AG09319 (cell line): ENCODE measurements at regions not wholly inside any gene's neighbourhood (a gene's known extent, or its start where the extent isn't known, plus 50 kb on each side); places are given as distances from the start of the nearest gene placed in this dataset.
"Not testable (repeated sequence)": the region's sequence is repeated elsewhere in the genome, so short reads cannot be mapped to it uniquely, and the experiment has no call there.

Experiments
- DNase-seq: peaks from one replicate; pipeline ENCODE4 v3.0.0-alpha.2; 2010; ENCODE audit warnings: low read depth; ENCODE audit errors: extremely low read depth
- CTCF ChIP-seq: IDR thresholded peaks from 2 replicates; pipeline ENCODE4 v1.5.1; 2011; ENCODE audit warnings: low read depth, mild to moderate bottlenecking, inconsistent platforms, low read length, moderate library complexity

GRCh38 chr5:122612901-122613300 lies 162.0 kb upstream of the SNX2 start:
- no peak for DNase-seq
- no peak for TF ChIP-seq CTCF

GRCh38 chr5:122615146-122615545 lies 159.7 kb upstream of the SNX2 start:
- no peak for DNase-seq
- no peak for TF ChIP-seq CTCF

GRCh38 chr5:122615832-122616231 lies 159.0 kb upstream of the SNX2 start:
- no peak for DNase-seq
- TF ChIP-seq CTCF, result no peak

GRCh38 chr5:122618046-122618445 lies 156.8 kb upstream of the SNX2 start:
- DNase-seq, result not testable (repeated sequence)

- DNase-seq, result not testable (repeated sequence)
Observed at GRCh38 chr5:122620768-122621167, 154.1 kb upstream of the SNX2 start.

- not testable (repeated sequence) for DNase-seq
Observed at GRCh38 chr5:122628714-122629113, 146.2 kb upstream of the SNX2 start.

- TF ChIP-seq CTCF, result no peak
- DNase-seq, result no peak
Observed at GRCh38 chr5:122629121-122629677, 145.7 kb upstream of the SNX2 start.

- no peak for TF ChIP-seq CTCF
- no peak for DNase-seq
Observed at GRCh38 chr5:122638581-122638980, 136.3 kb upstream of the SNX2 start.

- no peak for TF ChIP-seq CTCF
- DNase-seq, result no peak
Observed at GRCh38 chr5:122639033-122639432, 135.8 kb upstream of the SNX2 start.
